SK-N-SH treated with all-trans-retinoic acid at 6 μM for 48 hours (cell line): ENCODE measurements at regions not wholly inside any gene's neighbourhood (a gene's known extent, or its start where the extent isn't known, plus 50 kb on each side); places are given as distances from the start of the nearest gene placed in this dataset.

Experiments used
- CSDC2 ChIP-seq: fragments of 250-450 bp; sonication (Bioruptor Pico); IDR thresholded peaks from 2 replicates; pipeline ENCODE4 v1.5.0; 2020; ENCODE audit warnings: mild to moderate bottlenecking, moderate library complexity
- ISL1 ChIP-seq: fragments of 250-450 bp; sonication (Bioruptor Pico); IDR thresholded peaks from 2 replicates; pipeline ENCODE4 v2.1.2; 2022; ENCODE audit warnings: mild to moderate bottlenecking, moderate library complexity
- TSHZ2 ChIP-seq: fragments of 250-450 bp; sonication (Bioruptor Pico); IDR thresholded peaks from 2 replicates; pipeline ENCODE4 v1.5.0; 2020; ENCODE audit warnings: mild to moderate bottlenecking, moderate library complexity
- TF ChIP-seq, protein P1 (sequence below): fragments of 250-450 bp; sonication (Bioruptor Pico); IDR thresholded peaks from 2 replicates; pipeline ENCODE4 v1.5.1; 2020; ENCODE audit warnings: low read depth, mild to moderate bottlenecking, moderate library complexity

DNA sequence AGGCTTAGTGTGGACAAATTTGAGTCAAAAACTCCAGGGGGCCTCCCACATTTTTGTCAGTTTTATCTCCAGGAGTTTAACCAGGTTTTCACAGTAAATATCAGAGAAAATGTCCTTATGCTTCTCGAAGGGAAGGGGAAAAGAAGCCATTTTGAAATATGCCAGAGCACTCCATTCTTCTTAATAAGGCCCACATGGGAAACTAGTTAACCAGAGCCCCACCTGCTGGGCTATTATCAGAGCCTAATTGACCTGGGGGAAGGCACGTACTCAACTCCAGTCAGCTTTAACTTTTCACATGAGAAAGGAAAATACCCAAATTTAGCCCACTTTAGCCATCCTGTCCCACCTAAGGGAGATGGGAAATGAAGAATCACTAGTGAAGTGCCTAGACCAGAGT is 296.3 kb downstream of the PTBP2 start (continued):
- no peak for TF ChIP-seq CSDC2
- TF ChIP-seq TSHZ2 = no peak
- TF ChIP-seq, protein P1, sequence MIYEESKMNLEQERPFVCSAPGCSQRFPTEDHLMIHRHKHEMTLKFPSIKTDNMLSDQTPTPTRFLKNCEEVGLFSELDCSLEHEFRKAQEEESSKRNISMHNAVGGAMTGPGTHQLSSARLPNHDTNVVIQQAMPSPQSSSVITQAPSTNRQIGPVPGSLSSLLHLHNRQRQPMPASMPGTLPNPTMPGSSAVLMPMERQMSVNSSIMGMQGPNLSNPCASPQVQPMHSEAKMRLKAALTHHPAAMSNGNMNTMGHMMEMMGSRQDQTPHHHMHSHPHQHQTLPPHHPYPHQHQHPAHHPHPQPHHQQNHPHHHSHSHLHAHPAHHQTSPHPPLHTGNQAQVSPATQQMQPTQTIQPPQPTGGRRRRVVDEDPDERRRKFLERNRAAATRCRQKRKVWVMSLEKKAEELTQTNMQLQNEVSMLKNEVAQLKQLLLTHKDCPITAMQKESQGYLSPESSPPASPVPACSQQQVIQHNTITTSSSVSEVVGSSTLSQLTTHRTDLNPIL (CRISPR knock-in tag) = no peak
- no peak for TF ChIP-seq ISL1 (CRISPR knock-in tag)
